DND-41 (cell line): ENCODE measurements at regions not wholly inside any gene's neighbourhood (a gene's known extent, or its start where the extent isn't known, plus 50 kb on each side); places are given as distances from the start of the nearest gene placed in this dataset.

Experiments
- ATAC-seq: fragments of 200-7000 bp; cut with Tn5 transposase; 3 replicates; pipeline ENCODE4 v1.9.1; 2021; ENCODE audit warnings: low read depth; ENCODE audit not compliant: insufficient read depth
- DNase-seq: peaks from one replicate; pipeline ENCODE4 v3.0.0-alpha.2; 2020
- H2AFZ ChIP-seq: 2 replicates; pipeline ENCODE4 v1.6.0; 2012; ENCODE audit warnings: low read depth, low read length
- H3K27ac ChIP-seq: 2 replicates; pipeline ENCODE4 v1.5.1; 2012; ENCODE audit warnings: low read length, inconsistent platforms
- H3K27me3 ChIP-seq: fragments of 200-600 bp; sonication (generic); 2 replicates; pipeline ENCODE4 v1.6.0; 2012; ENCODE audit warnings: low read length, mild to moderate bottlenecking, inconsistent platforms; ENCODE audit not compliant: insufficient read depth, poor library complexity
- H3K36me3 ChIP-seq: 2 replicates; pipeline ENCODE4 v1.5.1; 2012; ENCODE audit warnings: low read length, inconsistent platforms; ENCODE audit not compliant: insufficient read depth
- H3K4me1 ChIP-seq: 2 replicates; pipeline ENCODE4 v1.5.1; 2012; ENCODE audit warnings: mild to moderate bottlenecking, low read length; ENCODE audit not compliant: insufficient read depth
- H3K4me2 ChIP-seq: 2 replicates; pipeline ENCODE4 v1.6.0; 2012; ENCODE audit warnings: mild to moderate bottlenecking, moderate library complexity, low read length, inconsistent platforms; ENCODE audit not compliant: insufficient read depth
- H3K4me3 ChIP-seq, 2 experiments: fragments of 200-600 bp in 1 of 2; shearing (Covaris generic) in 1 of 2; 2 replicates each; pipeline ENCODE4 v1.5.1; 2012 to 2016; ENCODE audit warnings: inconsistent platforms in 2 of 2, low read length in 2 of 2, mild to moderate bottlenecking in 2 of 2, low read depth in 1 of 2, moderate library complexity in 1 of 2
- H3K79me2 ChIP-seq: 2 replicates; pipeline ENCODE4 v1.6.0; 2012; ENCODE audit warnings: low read length, inconsistent platforms; ENCODE audit not compliant: insufficient read depth
- H3K9ac ChIP-seq: 2 replicates; pipeline ENCODE4 v1.6.0; 2012; ENCODE audit warnings: low read depth, mild to moderate bottlenecking, inconsistent platforms, low read length, moderate library complexity
- H3K9me3 ChIP-seq: 2 replicates; pipeline ENCODE4 v1.5.1; 2012; ENCODE audit warnings: low read length, moderate library complexity, mild to moderate bottlenecking, inconsistent platforms; ENCODE audit not compliant: insufficient read depth, severe bottlenecking
- H4K20me1 ChIP-seq: 2 replicates; pipeline ENCODE4 v1.6.0; 2012; ENCODE audit warnings: low read length; ENCODE audit not compliant: insufficient read depth
- EZH2 ChIP-seq: IDR thresholded peaks from 3 replicates; pipeline ENCODE4 v1.6.1; 2012; ENCODE audit warnings: borderline replicate concordance, low read depth, mild to moderate bottlenecking, moderate library complexity, low read length, inconsistent platforms; ENCODE audit not compliant: severe bottlenecking
- TF ChIP-seq, protein P1 (sequence below): IDR thresholded peaks from 2 replicates; pipeline ENCODE4 v1.5.1; 2012; ENCODE audit warnings: borderline replicate concordance, low read length, moderate library complexity, mild to moderate bottlenecking; ENCODE audit not compliant: poor library complexity, severe bottlenecking; ENCODE audit errors: extremely low read depth

DNA sequence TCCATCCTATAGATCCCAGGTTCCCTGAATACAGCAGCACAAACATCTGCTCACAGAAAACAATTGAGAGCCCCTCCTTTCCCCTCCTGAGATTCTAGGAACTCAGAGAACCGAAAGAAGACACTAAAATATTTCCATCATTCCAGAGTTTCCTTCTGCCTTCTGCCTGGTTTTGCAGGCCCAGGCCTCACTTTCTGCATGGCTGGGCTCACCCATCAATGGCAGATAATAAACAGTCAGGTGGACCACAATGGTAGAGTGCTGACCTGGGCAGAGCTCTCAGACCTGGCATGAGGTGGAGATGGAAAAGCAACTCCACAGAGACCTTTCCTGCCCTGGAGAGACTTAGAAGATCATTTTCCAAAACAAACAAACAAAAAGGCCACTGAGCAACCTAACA lies 389.1 kb downstream of the NXPE2 start:
- no peak overlapping the region for H3K9ac ChIP-seq
- no peaks in the 10 kb centered on the region for H3K79me2 ChIP-seq
- H3K9me3 ChIP-seq, result no peaks in the 10 kb centered on the region
- no peak overlapping the region for H3K4me2 ChIP-seq
- H3K27ac ChIP-seq, result no peak overlapping the region
- no peaks in the 10 kb centered on the region for H3K4me1 ChIP-seq
- no peaks in the 10 kb centered on the region for H4K20me1 ChIP-seq
- H3K27me3 ChIP-seq, result no peaks in the 10 kb centered on the region
- TF ChIP-seq, protein P1, sequence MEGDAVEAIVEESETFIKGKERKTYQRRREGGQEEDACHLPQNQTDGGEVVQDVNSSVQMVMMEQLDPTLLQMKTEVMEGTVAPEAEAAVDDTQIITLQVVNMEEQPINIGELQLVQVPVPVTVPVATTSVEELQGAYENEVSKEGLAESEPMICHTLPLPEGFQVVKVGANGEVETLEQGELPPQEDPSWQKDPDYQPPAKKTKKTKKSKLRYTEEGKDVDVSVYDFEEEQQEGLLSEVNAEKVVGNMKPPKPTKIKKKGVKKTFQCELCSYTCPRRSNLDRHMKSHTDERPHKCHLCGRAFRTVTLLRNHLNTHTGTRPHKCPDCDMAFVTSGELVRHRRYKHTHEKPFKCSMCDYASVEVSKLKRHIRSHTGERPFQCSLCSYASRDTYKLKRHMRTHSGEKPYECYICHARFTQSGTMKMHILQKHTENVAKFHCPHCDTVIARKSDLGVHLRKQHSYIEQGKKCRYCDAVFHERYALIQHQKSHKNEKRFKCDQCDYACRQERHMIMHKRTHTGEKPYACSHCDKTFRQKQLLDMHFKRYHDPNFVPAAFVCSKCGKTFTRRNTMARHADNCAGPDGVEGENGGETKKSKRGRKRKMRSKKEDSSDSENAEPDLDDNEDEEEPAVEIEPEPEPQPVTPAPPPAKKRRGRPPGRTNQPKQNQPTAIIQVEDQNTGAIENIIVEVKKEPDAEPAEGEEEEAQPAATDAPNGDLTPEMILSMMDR, result no peak
- no peak for TF ChIP-seq EZH2
- no peaks in the 10 kb centered on the region for H3K36me3 ChIP-seq
- DNase-seq (no peak), ATAC-seq (no peak)
- H2AFZ ChIP-seq, result no peak overlapping the region
- no peak overlapping the region for H3K4me3 ChIP-seq

DNA sequence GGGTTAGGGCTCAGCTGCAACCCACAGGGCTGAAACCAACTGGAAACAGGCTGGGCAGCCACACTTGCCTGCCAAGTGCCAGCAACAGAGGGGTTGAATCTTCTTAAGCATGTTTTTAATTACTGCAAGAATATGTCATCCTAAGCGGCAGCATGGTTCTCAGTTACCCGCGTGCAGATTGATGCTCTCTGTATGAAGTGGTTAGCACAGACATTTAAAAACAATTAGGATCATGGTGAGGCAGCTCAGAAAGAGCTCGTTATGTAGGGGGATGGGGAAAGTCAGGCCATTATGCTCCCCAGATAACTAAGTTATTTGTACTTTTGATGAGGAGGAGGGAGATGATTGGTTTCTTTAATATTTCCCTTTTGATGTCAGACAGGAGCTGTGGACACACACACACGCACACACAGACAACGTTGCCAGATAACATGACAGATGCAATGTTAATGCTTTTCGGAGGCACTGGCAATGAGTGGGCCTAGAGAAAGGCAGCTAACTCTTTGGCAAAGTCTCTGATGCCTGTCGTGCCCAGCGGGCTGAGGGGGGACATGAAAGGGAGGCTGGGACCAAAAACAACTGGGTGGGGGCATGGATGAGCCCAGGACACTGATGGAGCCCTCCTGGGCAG lies 389.7 kb downstream of the NXPE2 start:
- H3K4me1 ChIP-seq, result no peaks in the 10 kb centered on the region
- H3K4me3 ChIP-seq, result no peak overlapping the region
- H4K20me1 ChIP-seq, result no peaks in the 10 kb centered on the region
- no peaks in the 10 kb centered on the region for H3K79me2 ChIP-seq
- ATAC-seq (no peak), DNase-seq (no peak)
- no peak overlapping the region for H3K27ac ChIP-seq
- H3K27me3 ChIP-seq, result no peaks in the 10 kb centered on the region
- H2AFZ ChIP-seq, result no peak overlapping the region
- H3K9ac ChIP-seq, result no peak overlapping the region
- H3K36me3 ChIP-seq, result no peaks in the 10 kb centered on the region
- H3K9me3 ChIP-seq, result no peaks in the 10 kb centered on the region
- H3K4me2 ChIP-seq, result no peak overlapping the region
- TF ChIP-seq, protein P1, result no peak
- no peak for TF ChIP-seq EZH2

DNA sequence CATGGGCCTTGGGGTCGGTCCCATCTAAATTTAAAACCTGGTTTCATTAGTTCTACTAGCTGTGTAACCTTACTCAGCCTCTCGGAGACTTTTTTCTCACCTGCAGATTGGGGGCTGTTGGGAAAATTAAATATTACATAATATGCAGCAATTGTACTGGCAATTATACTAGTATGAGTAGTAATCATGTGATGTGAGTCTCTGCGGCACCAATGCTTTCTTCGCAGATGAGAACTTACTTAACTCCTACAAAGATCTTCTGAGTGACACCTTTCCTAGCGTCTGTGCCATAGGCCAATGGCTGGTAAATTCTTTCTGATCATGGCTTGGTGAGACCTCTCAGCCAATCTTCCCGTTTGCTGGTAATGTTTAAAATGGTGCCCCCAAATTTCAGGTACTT lies 391.3 kb downstream of the NXPE2 start:
- Histone ChIP-seq H3K9ac (no peak overlapping the region), H3K36me3 (no peaks in the 10 kb centered on the region), H3K27me3 (no peaks in the 10 kb centered on the region), H3K9me3 (no peaks in the 10 kb centered on the region), H3K4me3 (no peak overlapping the region), H3K27ac (no peak overlapping the region), H3K4me1 (no peaks in the 10 kb centered on the region), H2AFZ (no peak overlapping the region), H3K4me2 (no peak overlapping the region), H4K20me1 (no peaks in the 10 kb centered on the region), H3K79me2 (no peaks in the 10 kb centered on the region)
- no peak for TF ChIP-seq EZH2
- TF ChIP-seq, protein P1, result no peak
- no peak for ATAC-seq
- DNase-seq, result no peak
